GM03348 (cell line): ENCODE measurements at regions not wholly inside any gene's neighbourhood (a gene's known extent, or its start where the extent isn't known, plus 50 kb on each side); places are given as distances from the start of the nearest gene placed in this dataset.

Experiments used
- DNase-seq: peaks from one replicate; pipeline ENCODE4 v3.0.0; 2012; ENCODE audit warnings: low spot score

GRCh38 chr9:88326936-88327335 is 61.3 kb upstream of the SPIN1 start:
- DNase-seq: no peak

GRCh38 chr9:88326015-88326414 is 62.2 kb upstream of the SPIN1 start:
- DNase-seq: no peak

- peak; percentile 55 for DNase-seq
These were observed 65.2 kb upstream of the SPIN1 start for GRCh38 chr9:88322906-88323566.

GRCh38 chr9:88321764-88322163 is 66.5 kb upstream of the SPIN1 start:
- no peak for DNase-seq

GRCh38 chr9:88320748-88321415 is 67.4 kb upstream of the SPIN1 start:
- no peak for DNase-seq

- DNase-seq: peak; percentile 53
These were observed 68.1 kb upstream of the SPIN1 start for GRCh38 chr9:88319936-88320747.

GRCh38 chr9:88313364-88314220 is 74.7 kb upstream of the SPIN1 start:
- DNase-seq: no peak

- no peak for DNase-seq
These were observed 75.6 kb upstream of the SPIN1 start for GRCh38 chr9:88312517-88313103.

- DNase-seq: no peak
These were observed 76.2 kb upstream of the SPIN1 start for GRCh38 chr9:88312045-88312444.

- DNase-seq: no peak
These were observed 77.8 kb upstream of the SPIN1 start for GRCh38 chr9:88310310-88310980.

- DNase-seq: no peak
These were observed 79.2 kb upstream of the SPIN1 start for GRCh38 chr9:88308831-88309560.

- no peak for DNase-seq
These were observed 81.1 kb upstream of the SPIN1 start for GRCh38 chr9:88307136-88307535.

GRCh38 chr9:88303721-88304451 is 84.4 kb upstream of the SPIN1 start:
- DNase-seq: peak; percentile 57

- no peak for DNase-seq
These were observed 85.5 kb upstream of the SPIN1 start for GRCh38 chr9:88302579-88303324.

- DNase-seq: no peak
These were observed 87.7 kb upstream of the SPIN1 start for GRCh38 chr9:88300556-88300955.

- no peak for DNase-seq
These were observed 96.4 kb upstream of the SPIN1 start for GRCh38 chr9:88291856-88292255.

GRCh38 chr9:88291056-88291455 is 97.2 kb upstream of the SPIN1 start:
- DNase-seq: no peak

- DNase-seq: no peak
These were observed 98.7 kb upstream of the SPIN1 start for GRCh38 chr9:88289532-88289931.

GRCh38 chr9:88287972-88288371 is 100.3 kb upstream of the SPIN1 start:
- no peak for DNase-seq
